Activated B cell treated with CpG ODN at 0.5 μM for 24 hours (primary cell): ENCODE measurements at regions not wholly inside any gene's neighbourhood (a gene's known extent, or its start where the extent isn't known, plus 50 kb on each side); places are given as distances from the start of the nearest gene placed in this dataset.

ENCODE experiments used
- ATAC-seq: fragments of 200-7000 bp; cut with Tn5 transposase; one replicate; pipeline ENCODE4 v1.10.0; 2021; ENCODE audit warnings: low read depth, mild to moderate bottlenecking, moderate library complexity
- CTCF ChIA-PET: fragments of 350-600 bp; sonication (Branson Sonifier 250); formaldehyde crosslinking; loops from one replicate; lab custom pipeline; 2021; ENCODE audit warnings: antibody characterized with exemption; lab: Charles Lee
- POLR2A ChIA-PET: fragments of 350-600 bp; sonication (Branson Sonifier 250); formaldehyde crosslinking; loops from one replicate; lab custom pipeline; 2021; ENCODE audit warnings: antibody characterized with exemption; lab: Charles Lee
- DNase-seq: peaks from one replicate; pipeline ENCODE4 v3.0.0; 2022
- H3K27ac Mint-ChIP-seq: one replicate; pipeline ENCODE4 v1.8.0; 2020; ENCODE audit warnings: mixed read lengths
- H3K27me3 Mint-ChIP-seq: one replicate; pipeline ENCODE4 v1.8.0; 2021; ENCODE audit warnings: mixed read lengths
- H3K36me3 Mint-ChIP-seq: one replicate; pipeline ENCODE4 v1.8.0; 2021; ENCODE audit warnings: low read depth, mixed read lengths
- H3K4me1 Mint-ChIP-seq: one replicate; pipeline ENCODE4 v1.8.0; 2021; ENCODE audit warnings: mixed read lengths
- H3K4me3 Mint-ChIP-seq: one replicate; pipeline ENCODE4 v1.8.0; 2020; ENCODE audit warnings: mild to moderate bottlenecking, mixed read lengths
- H3K9me3 Mint-ChIP-seq: one replicate; pipeline ENCODE4 v1.8.0; 2020; ENCODE audit warnings: mixed read lengths
- CTCF ChIP-seq: fragments of 200-600 bp; IDR thresholded peaks from one replicate; pipeline ENCODE4 v1.8.0; 2022; ENCODE audit warnings: antibody characterized with exemption, mild to moderate bottlenecking
- intact Hi-C: fragments of 100-400 bp; cut with micrococcal nuclease; formaldehyde crosslinking; loops from one replicate; pipeline ENCODE4 v1.15.1; 2024

DNA sequence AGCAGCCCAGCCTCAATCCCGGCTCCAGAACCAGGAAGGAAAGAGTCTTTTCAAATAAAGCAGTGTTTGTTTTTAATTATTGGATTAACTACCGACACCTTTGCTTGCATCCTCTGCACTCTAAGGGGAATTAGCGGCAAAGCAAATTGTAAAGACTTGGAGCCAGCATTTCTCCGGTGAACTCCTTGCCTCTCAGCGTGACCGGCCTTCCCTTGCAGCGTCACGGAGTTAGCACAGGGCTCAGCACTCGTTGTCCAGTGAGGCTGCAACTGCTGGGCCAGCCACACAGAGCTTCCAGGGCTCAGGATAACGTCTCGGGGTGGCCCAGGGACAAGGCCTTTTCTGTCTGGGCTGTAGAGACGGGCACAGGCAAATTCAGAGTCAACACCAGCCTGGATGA lies 180.6 kb downstream of the OLFM1 start:
- no peak for TF ChIP-seq CTCF
- no peak for ATAC-seq
- Mint-ChIP-seq H3K27me3 (no peaks in the 10 kb centered on the region), H3K9me3 (no peaks in the 10 kb centered on the region), H3K4me1 (no peaks in the 10 kb centered on the region), H3K36me3 (no peaks in the 10 kb centered on the region), H3K4me3 (no peak overlapping the region), H3K27ac (no peak overlapping the region)
- ChIA-PET POLR2A (no interaction called here), CTCF (no interaction called here)
- DNase-seq = no peak
- intact Hi-C loops = no loop called here

- no peak overlapping the region for H3K27ac Mint-ChIP-seq
- intact Hi-C loops = no loop called here
These were observed 181.5 kb downstream of the OLFM1 start for GRCh38 chr9:135268981-135269380.

DNA sequence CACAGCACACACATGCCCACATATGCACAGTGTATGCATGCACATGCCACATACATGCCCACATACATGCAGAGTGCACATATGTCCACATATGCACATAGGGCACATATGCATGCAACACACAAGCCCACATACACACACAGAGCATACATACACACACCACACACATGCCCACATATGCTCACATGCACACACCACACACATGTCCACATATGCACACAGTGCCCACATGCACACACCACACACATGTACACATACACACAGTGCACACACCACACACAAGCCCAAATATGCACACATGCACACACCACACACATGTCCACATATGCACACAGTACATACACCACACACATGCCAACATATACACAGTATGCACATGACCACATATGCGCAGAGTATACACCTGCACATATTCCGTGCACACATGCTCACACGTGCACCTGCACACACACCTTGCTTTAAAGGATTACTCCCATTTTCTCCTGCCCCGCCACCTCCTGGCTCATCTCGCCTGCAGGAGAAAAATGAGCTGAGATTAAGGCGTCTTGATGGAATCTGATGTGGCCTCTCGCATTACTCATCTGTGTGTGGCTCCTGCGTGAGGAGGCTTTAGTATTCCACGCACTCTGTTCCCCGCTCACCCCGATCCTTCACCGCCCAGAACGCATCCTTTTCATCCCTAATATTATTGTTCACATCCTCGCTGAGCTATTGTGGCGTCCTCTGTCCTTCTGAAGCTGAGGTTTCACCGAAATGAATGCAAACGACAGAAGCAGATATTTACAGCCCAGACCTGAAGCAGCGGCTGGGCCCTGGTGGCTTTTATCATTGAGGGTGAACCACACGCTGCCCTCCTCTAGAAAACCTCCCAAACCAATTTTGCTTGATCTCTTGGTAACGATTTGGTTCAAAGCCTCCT lies 182.7 kb downstream of the OLFM1 start:
- no peaks in the 10 kb centered on the region for H3K27me3 Mint-ChIP-seq
- ATAC-seq = no peak
- H3K4me3 Mint-ChIP-seq = no peak overlapping the region
- no peaks in the 10 kb centered on the region for H3K4me1 Mint-ChIP-seq
- no peaks in the 10 kb centered on the region for H3K9me3 Mint-ChIP-seq
- POLR2A ChIA-PET = no interaction called here
- H3K27ac Mint-ChIP-seq = no peak overlapping the region
- DNase-seq = no peak
- intact Hi-C loops = no loop called here
- CTCF ChIA-PET = no interaction called here
- no peak for TF ChIP-seq CTCF
- no peaks in the 10 kb centered on the region for H3K36me3 Mint-ChIP-seq

More at GRCh38 chr9:135268981-135269380, 181.5 kb downstream of the OLFM1 start:
- H3K9me3 Mint-ChIP-seq = no peaks in the 10 kb centered on the region
- no peaks in the 10 kb centered on the region for H3K36me3 Mint-ChIP-seq
- TF ChIP-seq CTCF = no peak
- ChIA-PET POLR2A (no interaction called here), CTCF (no interaction called here)
- ATAC-seq = no peak
- no peaks in the 10 kb centered on the region for H3K27me3 Mint-ChIP-seq
- H3K4me1 Mint-ChIP-seq = no peaks in the 10 kb centered on the region
- no peak overlapping the region for H3K4me3 Mint-ChIP-seq
- no peak for DNase-seq

- Mint-ChIP-seq H3K4me1 (no peaks in the 10 kb centered on the region), H3K27me3 (peaks cover 2% of the 10 kb centered on the region), H3K36me3 (no peaks in the 10 kb centered on the region), H3K9me3 (no peaks in the 10 kb centered on the region), H3K4me3 (no peak overlapping the region), H3K27ac (no peak overlapping the region)
- POLR2A ChIA-PET = no interaction called here
- TF ChIP-seq CTCF = no peak
- ATAC-seq (no peak), DNase-seq (no peak)
- CTCF ChIA-PET = no interaction called here
- intact Hi-C loops = no loop called here
These were observed 184.0 kb downstream of the OLFM1 start for GRCh38 chr9:135271425-135271824.

- TF ChIP-seq CTCF = no peak
- Mint-ChIP-seq H3K4me1 (no peaks in the 10 kb centered on the region), H3K27me3 (peaks cover 2% of the 10 kb centered on the region), H3K27ac (no peak overlapping the region), H3K9me3 (no peaks in the 10 kb centered on the region), H3K4me3 (no peak overlapping the region), H3K36me3 (no peaks in the 10 kb centered on the region)
- intact Hi-C loops = no loop called here
- DNase-seq (no peak), ATAC-seq (no peak)
- CTCF ChIA-PET = no interaction called here
- POLR2A ChIA-PET = no interaction called here
These were observed 185.1 kb downstream of the OLFM1 start for GRCh38 chr9:135272608-135273007.
